HS-5 (cell line): ENCODE measurements at regions not wholly inside any gene's neighbourhood (a gene's known extent, or its start where the extent isn't known, plus 50 kb on each side); places are given as distances from the start of the nearest gene placed in this dataset.
"Not testable (repeated sequence)": the region's sequence is repeated elsewhere in the genome, so short reads cannot be mapped to it uniquely, and the experiment has no call there.

Experiments
- DNase-seq: peaks from one replicate; pipeline ENCODE4 v3.0.0-alpha.2; 2012; ENCODE audit warnings: low read depth

DNA sequence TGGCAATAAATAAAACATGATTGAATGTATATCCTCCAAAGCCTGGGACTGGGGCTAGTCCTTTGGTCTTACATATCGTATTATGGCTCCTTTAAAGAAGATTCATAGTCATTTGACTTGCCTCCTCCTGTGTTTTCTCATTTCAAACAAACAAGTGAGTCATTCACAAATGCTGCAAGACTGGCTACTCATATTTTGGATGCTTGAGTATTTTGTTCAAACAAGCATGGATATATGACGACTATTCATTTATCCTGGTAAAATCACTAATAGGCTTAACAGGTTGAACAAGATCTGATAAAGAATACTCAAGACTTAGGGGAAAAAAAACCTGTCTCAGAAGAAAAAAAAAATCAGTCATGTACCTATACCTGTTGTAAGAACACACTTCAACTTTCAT is 111.1 kb upstream of the CCDC28A start:
- DNase-seq = no peak

DNA sequence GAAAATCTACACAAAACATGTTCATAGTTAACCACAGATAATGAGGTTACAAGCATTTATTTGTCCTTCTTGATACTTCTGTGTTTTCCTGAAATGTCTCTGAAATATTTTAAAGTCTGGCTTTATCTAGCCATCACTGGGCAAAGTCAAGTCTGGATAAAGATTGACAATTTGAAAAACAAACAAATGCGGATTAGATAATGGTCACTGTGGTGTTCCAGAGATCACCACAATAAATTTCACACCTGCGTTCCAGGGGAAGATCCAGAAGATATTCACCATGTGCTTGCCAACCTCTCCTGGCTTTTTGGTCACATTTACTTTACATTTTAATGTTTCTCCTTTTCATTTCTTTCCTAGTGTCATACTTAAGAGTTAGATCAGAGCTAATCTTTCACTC is 109.7 kb upstream of the CCDC28A start:
- DNase-seq = no peak

DNA sequence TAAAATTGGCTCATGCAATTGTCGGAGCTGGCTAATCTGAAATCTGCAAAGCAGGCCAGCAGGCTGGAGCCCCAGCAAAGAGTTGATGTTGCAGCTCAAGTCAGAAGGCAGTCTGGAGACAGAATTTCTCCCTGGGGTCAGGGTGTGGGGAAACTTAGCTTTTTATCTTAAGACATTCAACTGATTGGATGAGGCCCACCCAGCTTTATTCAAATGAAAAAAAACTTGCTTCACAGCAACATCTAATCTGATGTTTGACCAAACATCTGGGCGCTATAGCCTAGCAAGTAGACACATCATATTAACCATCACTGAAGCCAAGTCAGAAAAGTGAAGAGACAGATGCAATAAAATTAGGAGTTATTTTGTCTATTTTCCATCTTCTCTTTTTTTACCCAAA is 108.8 kb upstream of the CCDC28A start:
- DNase-seq = no peak

DNA sequence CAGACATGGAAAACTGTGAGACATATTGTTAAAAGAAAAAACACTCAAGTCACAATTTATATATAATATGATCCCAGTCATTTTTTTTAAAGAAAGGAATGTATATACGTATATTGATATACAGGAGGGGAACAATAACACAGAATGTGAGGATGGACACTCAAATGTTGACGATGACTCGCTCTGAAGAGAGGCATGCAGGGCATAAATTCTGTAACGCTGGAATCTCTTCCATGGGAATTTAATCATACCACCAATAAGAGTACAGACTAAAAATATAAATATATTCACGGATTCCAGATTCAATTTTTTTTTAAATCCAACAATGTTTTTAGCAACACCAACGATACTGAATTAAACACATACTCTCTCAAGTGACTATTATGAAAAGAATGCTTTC is 106.9 kb upstream of the CCDC28A start:
- no peak for DNase-seq

DNA sequence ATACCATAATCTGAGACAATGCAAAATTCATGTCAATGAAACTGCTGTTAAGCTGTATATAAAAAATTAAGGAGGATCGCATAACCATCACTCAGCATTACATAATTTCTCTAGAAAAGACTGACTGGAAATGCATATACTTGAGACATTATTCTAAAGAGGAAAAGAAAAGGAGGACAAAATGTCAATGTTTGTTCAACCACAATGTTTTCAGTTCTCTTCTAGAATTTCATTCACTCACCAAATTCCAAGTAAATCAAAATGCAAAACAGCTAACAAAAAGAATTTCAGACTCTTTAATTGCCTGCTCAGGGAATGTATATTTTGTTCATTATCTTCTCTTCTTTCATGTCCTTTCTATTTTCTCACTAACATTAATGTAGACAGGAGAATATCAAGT is 106.2 kb upstream of the CCDC28A start:
- no peak for DNase-seq

DNA sequence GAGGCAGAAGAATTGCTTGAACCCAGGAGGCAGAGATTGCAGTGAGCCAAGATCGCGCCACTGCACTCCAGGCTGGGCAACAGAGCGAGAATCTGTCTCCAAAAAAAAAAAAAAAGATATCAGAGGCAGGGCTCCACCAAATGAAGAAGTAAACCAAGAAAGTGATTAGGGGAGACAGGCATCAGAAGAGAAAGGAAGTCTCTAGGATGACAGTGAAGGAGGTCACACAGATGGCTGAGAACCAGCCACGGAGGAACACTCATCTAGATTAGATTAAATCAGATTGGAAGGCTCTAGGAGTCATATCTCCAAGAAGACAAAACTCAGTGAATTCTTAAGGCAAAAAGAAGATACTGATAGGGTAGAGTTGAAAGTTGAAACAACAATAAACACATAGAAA is 102.2 kb upstream of the CCDC28A start:
- no peak for DNase-seq

DNA sequence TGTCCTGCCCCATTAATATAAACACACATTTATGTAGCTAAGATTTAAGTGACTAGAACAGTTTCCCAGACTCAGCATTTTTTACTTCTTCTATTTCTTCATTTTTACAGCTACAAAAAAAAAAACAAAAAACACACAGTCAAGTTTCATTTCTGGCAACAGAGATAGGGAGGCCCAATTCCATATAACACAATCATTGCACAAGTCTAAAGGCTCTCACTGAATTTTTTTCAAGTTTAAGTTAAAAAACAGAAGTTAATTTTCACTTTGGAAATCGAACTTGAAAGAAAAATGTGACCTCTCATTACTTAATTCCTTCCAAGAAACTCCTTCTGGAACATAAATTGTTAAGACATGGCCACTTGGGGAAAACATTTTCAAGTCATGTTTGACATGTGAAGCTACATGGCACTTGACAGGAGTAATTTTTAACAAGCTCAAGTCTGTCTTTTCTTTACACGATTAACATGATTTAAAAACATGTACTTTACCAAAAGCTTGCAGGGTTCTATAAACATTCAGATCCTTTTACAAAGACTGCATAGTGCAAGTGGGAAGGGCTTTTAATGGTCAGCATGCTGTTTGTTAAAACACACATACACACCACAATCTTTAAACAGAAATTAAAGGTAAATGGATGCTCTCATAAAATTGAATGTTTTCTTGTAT is 100.1 kb upstream of the CCDC28A start:
- no peak for DNase-seq

DNA sequence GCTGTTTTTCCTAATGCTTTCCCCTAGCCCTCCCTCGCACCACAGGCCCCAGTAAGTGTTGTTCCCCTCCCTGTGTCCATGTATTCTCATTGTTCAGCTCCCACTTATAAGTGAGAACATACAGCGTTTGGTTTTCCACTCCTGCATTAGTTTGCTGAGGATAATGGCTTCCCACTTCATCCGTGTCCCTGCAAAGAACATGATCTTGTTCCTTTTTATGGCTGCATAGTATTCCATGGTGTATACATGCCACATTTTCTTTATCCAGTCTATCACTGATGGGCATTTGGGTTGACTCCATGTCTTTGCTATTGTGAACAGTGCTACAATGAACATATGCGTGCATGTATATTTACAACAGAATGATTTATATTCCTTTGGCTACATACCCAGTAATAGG is 99.1 kb upstream of the CCDC28A start:
- DNase-seq = not testable (repeated sequence)

DNA sequence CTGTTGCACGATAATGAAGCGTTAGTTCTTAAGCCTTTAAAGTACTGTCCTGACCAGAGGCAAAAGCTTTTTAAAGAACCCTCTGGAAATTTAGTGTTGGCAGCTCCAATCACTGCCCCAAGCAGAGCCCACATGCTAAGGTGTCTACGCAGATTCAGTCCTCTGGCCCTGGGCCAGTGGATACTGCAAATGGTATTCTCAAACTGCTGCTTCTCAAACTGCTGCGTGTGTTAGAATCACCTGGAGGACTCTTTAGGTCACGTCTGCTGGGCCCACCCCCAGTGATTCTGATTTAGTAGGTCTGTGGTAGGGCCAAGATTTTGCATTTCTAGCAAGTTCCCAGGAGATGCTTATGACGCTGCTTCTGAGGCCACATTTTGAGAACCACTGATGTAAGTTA is 96.0 kb upstream of the CCDC28A start:
- DNase-seq = no peak

DNA sequence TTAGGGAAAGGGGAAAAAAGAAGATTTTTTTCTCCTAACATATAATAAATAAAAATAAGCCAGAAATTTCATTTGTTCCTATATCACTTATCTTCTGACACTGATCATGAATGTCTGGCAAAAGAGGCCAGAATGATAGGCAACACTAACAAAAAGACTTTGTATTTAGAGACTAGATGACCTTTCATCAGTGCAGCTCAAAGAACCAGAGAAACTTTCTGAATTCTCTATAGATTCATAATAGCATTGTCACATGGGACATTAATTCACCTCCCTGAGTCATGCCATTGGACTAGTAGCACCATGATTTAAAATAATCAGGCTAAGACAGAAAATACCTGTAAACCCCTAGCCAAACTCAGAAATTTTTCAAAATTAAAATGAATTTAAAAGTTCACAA is 95.4 kb upstream of the CCDC28A start:
- DNase-seq = no peak

DNA sequence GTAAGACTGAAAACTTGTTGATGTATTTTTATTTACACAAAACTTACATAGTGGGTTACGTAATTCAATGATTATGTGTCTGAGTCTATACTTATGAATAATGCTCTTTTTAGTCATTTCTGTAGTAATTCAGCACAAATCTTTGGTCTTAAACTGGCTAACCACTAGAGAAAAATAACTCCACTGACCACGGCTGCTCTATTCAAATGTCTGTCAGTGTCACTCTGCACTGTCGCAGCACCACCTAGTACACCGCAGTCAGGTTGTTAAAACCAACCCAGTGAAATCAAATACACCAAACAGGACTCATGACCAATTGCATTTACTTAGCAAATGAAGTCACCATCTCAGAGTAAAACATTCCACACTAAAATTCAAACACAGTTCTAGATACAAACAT is 93.5 kb upstream of the CCDC28A start:
- DNase-seq = no peak

DNA sequence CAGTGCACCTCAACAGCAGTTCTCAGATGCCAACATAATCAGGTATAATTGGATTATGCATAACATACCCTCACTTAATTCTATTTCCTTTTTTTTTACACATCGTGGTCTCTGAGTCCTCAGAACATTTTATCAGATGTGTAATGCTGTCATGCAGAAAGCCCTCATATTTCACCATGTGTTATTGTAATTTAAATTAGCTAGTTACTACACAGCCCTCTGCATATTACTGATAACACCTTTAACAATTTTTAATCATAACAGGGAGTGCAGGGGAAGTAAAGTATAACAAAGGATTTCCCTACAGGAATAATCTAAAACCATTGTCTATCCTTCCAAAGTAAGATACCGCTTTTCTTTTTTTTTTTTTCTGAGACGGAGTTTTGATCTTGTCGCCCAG is 91.9 kb upstream of the CCDC28A start:
- DNase-seq = no peak

DNA sequence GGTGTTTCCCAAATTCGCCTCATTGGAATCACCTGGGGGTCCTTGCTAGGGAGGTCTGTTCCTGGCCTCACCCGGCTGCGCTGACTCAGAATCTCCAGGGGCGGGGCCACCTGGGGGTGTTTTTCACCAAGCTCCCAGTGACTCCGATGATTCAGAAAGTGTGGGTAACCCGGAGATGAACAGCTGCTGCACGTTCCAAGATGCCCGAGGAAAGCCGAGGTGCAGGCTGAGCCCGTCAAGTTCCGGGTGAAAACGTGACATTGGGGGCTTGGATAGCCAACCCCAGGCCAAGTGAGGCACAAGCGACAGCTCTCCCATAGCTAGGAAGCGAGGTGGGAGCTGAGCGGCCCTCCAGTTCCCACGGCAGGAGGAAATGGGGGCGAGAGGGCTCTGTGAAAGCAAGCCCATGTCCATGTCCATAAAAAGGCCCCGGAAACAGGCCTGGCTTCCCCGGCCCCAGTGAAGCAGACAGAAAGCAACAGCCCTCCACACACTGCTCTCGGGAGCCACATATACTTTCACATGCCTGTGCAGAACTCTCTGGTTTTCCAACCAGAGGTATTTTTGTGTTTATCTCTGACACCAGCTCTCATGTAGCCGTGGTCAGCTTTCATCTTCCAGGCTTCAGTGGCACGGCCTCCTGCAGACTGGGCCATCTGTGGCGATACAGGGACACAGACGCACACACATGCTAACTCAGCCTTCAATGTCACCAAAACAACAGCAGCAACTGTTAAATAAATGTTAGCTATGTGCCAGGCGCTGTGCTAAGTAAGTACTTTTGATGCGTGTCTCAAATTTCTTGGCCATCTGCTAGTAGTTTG is 90.7 kb upstream of the CCDC28A start:
- no peak for DNase-seq

DNA sequence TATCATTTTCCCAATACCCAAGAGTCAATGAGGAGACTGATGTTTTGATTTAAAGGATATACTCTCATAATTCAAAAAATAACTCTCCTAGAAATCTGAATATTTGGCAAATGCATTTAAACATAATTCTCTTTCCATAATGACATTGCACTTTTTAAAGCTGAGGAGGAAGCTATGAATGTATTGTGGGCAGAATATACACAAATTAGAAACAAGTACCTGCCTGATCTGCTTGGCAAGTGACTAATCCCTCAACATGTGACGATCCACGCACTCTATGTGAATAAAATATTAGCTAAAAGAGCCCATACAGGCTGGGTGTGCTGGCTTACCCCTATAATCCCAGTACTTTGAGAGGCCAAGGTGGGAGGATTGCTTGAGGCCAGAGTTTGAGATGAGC is 88.3 kb upstream of the CCDC28A start:
- no peak for DNase-seq

DNA sequence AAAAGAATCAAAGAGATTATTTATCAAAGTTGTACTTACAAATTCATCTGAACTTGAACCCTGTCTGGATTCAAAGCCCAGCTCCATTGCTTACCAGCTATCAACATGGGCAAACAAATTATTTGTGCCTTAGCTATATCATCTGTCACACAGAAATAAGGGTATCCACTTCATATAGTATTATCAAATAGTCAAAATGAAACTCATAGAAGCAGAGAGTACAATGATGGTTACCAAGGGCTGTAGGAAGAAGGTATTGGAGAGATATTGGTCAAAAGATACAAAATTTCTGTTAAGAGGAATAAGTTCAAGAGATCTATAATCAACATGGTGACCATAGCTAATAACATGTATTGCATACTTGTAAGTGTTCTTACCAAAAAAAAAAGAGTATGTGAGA is 87.8 kb upstream of the CCDC28A start:
- DNase-seq = no peak

DNA sequence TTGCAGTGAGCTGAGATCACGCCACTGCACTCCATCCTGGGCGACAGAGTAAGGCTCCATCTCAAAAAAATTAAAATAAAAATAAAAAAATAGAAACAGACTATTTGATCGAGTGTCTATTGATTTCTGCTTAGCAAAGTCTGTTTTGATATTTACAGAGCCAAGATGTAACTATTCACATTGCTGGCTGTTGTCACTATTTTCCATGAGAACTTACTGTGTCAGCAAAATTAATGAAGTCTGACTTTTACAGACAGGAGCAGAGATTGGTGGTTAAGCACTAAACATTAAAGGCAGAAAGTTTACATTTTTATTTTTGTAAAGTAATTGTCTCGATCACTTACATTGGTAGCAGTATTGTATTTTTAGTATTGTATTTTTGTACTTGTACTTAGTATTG is 85.0 kb upstream of the CCDC28A start:
- DNase-seq = no peak

DNA sequence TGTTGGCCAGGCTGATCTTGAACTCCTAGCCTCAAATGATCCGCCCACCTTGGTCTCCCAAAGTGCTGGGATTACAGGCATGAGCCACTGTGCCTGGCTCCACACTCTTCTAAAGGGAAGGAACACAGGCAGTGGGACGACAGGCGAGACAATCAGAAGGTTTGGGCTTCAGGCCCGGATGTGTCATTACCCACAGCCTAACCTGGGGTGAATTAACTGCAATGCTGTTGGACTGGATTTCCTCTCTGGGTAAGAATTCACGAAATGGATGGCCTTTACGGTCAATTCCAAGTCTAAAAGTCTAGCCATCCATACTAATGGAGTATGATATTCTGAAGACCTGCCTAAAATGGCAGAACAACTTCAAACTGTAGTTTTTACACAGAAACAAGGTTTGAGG is 83.7 kb upstream of the CCDC28A start:
- DNase-seq = no peak

DNA sequence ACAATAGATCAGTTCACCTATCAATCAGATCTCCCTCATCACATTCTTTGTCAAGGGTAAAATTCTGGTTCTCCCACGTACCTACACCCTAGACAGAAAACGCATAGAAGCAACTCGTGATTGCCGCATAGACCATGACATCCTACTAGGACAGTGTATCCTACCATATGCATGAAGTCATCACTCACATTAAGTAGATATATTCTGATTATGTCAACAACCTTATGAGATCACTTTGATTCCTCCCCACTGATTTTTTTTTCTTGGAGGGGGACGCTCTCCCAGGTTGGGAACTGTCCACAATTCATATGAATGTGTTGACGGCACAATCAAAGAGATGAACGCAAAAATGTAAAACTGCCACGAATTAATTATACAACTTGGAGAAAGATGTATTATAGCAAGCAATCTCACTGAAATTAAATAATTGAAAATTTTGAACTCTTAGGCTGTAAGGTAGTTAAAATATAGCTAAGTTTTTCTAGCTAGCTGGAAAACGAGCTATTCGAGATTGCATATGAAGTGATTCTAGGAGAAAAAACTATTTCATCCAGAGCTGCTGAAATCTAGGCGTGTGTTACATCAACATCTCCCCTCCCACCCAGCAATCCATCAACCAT is 82.5 kb upstream of the CCDC28A start:
- DNase-seq = no peak

DNA sequence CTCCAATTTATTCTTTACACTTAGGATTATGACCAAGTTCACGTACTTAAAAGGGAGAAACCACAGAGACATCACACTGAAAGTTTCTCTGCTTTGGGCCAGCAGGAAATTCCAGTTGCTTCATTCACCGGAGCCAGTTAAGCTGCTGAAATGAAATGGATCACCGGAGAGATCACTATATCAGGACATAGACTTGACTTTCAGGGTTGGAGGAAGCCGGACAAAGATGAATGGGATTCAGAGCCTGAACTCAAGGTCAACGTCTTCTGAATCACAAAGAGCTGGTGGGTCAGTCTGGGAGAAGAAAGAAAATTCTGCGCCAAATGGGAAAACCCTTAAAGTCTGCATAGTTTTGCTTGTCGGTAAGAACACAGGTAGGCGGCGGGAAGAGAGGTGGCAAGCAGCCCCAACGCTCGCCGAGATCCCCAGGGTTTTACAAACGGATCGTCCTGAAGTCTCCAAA is 81.9 kb upstream of the CCDC28A start:
- DNase-seq = peak; percentile 62

DNA sequence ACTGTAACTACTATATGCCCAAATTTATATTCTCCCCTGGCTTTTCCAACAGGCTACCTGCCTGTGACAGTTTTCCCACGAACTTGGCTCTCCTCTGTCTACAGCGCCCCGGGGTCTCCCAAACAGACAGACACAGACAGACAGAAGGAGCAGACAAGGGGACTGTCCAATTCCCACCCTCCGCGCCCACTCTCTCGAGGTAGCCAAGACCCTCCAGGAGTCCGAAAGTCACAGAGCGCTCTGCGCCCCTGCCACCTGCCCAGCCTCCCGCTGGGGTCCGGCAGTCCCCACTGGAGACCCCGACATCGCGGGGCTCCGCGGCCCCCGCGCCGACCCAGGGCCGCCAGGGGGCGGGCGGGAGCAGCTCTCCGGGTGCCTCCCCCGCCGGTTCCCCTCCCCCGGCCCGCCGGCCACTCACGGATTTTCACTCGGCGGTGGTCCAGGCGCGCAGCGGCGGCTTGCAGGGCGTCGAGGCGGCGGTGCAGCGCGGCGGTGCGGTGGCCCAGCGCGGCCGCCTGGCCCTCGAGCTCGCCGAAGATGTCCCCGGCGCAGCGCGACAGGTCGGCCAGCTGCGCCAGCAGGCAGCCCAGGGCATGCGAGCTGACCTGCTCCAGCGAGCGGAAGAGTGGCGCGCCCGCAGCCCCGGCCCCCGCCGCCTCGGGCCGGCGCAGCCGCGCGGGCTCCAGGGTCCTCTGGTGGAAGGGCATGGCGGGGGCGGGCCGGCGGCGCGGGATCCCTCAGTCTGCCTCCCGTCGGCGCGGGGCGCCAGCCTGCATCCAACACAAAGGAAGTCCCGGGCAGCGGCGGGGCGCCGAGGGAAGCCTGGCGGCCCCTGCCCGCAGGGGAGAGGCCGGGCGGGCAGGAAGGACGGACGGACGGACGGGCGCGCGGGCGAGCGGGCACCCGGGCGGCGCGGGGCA is 81.3 kb upstream of the CCDC28A start:
- DNase-seq = no peak

DNA sequence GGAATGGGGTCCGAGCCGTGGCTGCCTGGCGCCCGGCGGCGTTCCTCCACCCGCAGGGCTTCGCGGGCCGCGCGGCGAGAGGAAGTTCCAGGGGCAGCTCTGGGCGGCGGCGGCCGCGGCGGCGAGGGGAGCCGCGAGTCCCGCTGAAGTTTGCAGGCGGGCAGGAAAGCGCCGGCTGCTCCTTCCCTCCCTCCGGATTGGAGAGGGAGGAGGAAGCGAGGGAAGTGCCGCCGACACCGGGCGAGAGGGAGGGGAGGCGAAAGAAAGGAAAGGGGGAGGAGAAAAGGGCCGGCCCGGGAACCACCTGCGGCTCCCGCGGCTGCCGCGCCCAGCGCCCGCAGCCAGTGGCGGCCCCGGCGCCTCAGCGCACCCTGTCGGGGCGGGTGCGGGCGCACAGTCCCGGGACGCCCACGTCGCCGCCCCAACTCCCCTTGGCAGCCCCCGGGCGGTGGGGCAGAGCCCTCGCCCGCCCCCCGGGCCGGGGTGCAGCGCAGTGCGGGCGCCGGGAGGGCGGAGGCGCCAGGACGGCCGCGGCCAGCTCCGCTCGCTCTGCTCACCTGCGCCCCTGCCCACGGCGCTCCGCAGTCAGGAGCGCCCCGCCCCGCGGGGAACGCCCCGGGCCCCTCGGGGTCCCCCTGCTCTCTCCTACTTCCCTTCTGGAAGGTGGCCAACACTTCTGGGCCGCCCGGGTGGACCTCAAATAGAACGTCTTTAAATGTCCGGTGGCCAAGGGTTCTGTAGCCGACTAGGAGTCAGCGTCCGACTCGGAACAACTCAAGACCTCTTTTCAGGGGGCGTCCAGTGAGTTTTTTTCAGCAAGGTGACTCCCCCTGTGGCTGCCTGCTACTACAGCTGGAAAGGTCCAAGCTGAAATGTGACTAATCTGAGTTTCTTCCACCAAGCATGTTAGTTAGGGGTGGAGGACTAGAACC is 80.3 kb upstream of the CCDC28A start:
- DNase-seq = no peak
